GM23248 (cell line): ENCODE measurements at regions not wholly inside any gene's neighbourhood (a gene's known extent, or its start where the extent isn't known, plus 50 kb on each side); places are given as distances from the start of the nearest gene placed in this dataset.

ENCODE experiments used
- DNase-seq: peaks from one replicate; pipeline ENCODE4 v3.0.0-alpha.2; 2015
- H2AFZ ChIP-seq: fragments of 200-600 bp; sonication (generic); 2 replicates; pipeline ENCODE4 v1.6.1; 2016; ENCODE audit warnings: antibody characterized with exemption
- H3F3A ChIP-seq: fragments of 200-600 bp; sonication (generic); 2 replicates; pipeline ENCODE4 v1.6.1; 2016; ENCODE audit warnings: mild to moderate bottlenecking, antibody characterized with exemption, mixed run types; ENCODE audit not compliant: insufficient read depth
- H3K27ac ChIP-seq: fragments of 200-600 bp; sonication (generic); 2 replicates; pipeline ENCODE4 v1.5.1; 2016; ENCODE audit warnings: mild to moderate bottlenecking
- H3K27me3 ChIP-seq: fragments of 200-600 bp; sonication (generic); replicated peaks from 2 replicates; pipeline ENCODE4 v1.6.1; 2016; ENCODE audit warnings: mild to moderate bottlenecking; ENCODE audit not compliant: insufficient read depth
- H3K36me3 ChIP-seq: fragments of 200-600 bp; sonication (generic); 2 replicates; pipeline ENCODE4 v1.6.1; 2016; ENCODE audit warnings: low read depth, mild to moderate bottlenecking
- H3K4me1 ChIP-seq: fragments of 200-600 bp; sonication (generic); 2 replicates; pipeline ENCODE4 v1.6.1; 2016; ENCODE audit warnings: mild to moderate bottlenecking; ENCODE audit not compliant: insufficient read depth
- H3K4me2 ChIP-seq: fragments of 200-600 bp; sonication (generic); one replicate; pipeline ENCODE4 v1.6.1; 2016; ENCODE audit warnings: mild to moderate bottlenecking; ENCODE audit not compliant: unreplicated experiment
- H3K4me3 ChIP-seq: fragments of 200-600 bp; sonication (generic); 2 replicates; pipeline ENCODE4 v1.5.1; 2016; ENCODE audit warnings: mild to moderate bottlenecking
- H3K79me2 ChIP-seq: fragments of 200-600 bp; sonication (generic); 2 replicates; pipeline ENCODE4 v1.6.1; 2016; ENCODE audit warnings: mild to moderate bottlenecking; ENCODE audit not compliant: insufficient read depth
- H3K9ac ChIP-seq: fragments of 200-600 bp; sonication (generic); 2 replicates; pipeline ENCODE4 v1.6.1; 2016; ENCODE audit warnings: mild to moderate bottlenecking
- H3K9me2 ChIP-seq: fragments of 200-600 bp; sonication (generic); 2 replicates; pipeline ENCODE4 v1.6.1; 2016; ENCODE audit warnings: mixed run types, mild to moderate bottlenecking, moderate library complexity; ENCODE audit not compliant: insufficient read depth
- H3K9me3 ChIP-seq: fragments of 200-600 bp; sonication (generic); one replicate; pipeline ENCODE4 v1.6.1; 2017; ENCODE audit warnings: low read depth
- H4K20me1 ChIP-seq: fragments of 200-600 bp; sonication (generic); 2 replicates; pipeline ENCODE4 v1.6.0; 2016; ENCODE audit not compliant: insufficient read depth
- EZH2 ChIP-seq: fragments of 200-600 bp; sonication (generic); IDR thresholded peaks from 2 replicates; pipeline ENCODE4 v1.6.1; 2018; ENCODE audit warnings: antibody characterized with exemption, mild to moderate bottlenecking; ENCODE audit not compliant: insufficient read depth, poor library complexity, severe bottlenecking
- EZH2phosphoT487 ChIP-seq: fragments of 200-600 bp; sonication (generic); IDR thresholded peaks from 2 replicates; pipeline ENCODE4 v1.6.1; 2018; ENCODE audit warnings: antibody characterized with exemption, moderate library complexity, mild to moderate bottlenecking, low read depth; ENCODE audit not compliant: insufficient read depth
- WGBS, 2 experiments: methylation state at CpG; one replicate each; pipeline ENCODE4 v1.1.6; 2015 to 2017; ENCODE audit warnings: low lambda C conversion rate in 2 of 2, low coverage in 1 of 2; ENCODE audit errors: missing lambda C conversion rate in 2 of 2; 5-methylcytosine and 5-hydroxymethylcytosine counted together
- in situ Hi-C: fragments of 300-500 bp; cut with MboI; formaldehyde crosslinking; loops from 2 replicates; pipeline ENCODE4 v1.15.0; 2020

DNA sequence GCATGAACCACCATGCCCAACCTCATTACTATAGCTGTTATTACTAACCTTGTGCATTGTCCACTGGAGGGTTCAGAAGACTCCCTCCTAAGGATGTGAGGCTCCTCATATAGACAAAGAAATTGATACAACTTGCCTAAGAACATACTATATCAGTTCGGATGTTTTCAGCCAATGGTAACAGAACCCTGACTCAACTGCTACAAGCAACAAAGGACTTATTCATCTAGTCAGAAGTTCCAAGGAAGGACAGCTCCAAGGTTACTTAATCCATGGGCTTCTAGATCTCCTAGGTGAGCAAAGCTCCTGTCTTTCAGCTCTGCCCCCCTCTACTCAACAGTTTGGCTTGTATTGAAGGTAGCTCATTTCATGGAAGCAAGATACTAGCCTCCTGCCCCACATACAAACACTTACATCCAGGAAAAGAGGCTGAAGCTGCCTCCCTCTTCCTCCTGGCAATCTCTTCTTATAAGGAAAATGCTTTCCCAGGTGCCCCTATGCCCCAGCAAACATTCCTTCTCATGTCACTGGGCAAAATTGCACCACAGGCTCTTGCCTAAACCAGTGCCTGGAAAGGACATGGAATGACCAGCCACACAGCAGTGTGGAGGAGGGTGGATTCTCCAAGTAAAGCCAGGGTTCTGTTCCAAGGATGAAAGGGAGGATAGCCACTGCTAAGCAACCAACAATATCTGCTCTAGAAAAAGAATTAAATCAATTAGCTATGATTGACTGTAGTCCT is 497.8 kb downstream of the FOXO1 start:
- H3K36me3 ChIP-seq, result no peaks in the 10 kb centered on the region
- DNase-seq, result no peak
- H3K27ac ChIP-seq, result no peak overlapping the region
- in situ Hi-C loops, result no loop called here
- no peaks in the 10 kb centered on the region for H4K20me1 ChIP-seq
- peaks cover 8% of the 10 kb centered on the region; the same call in 1 of the 2 replicates for H3K4me1 ChIP-seq
- H3K4me2 ChIP-seq, result no peak overlapping the region
- no peak overlapping the region for H3K4me3 ChIP-seq
- 0 out of 2 replicates have a peak, but pooled peaks cover 4% of the 10 kb centered on the region for H3F3A ChIP-seq
- TF ChIP-seq EZH2phosphoT487, result no peak
- TF ChIP-seq EZH2, result no peak
- H3K9ac ChIP-seq, result no peak overlapping the region
- H3K27me3 ChIP-seq, result no peaks in the 10 kb centered on the region; the same call in 1 of the 2 replicates
- no peaks in the 10 kb centered on the region for H3K79me2 ChIP-seq
- no peak overlapping the region for H2AFZ ChIP-seq
- no peaks in the 10 kb centered on the region for H3K9me3 ChIP-seq
- no peaks in the 10 kb centered on the region for H3K9me2 ChIP-seq
- 12 to 21% methylated on average over 1 of the region's 1 CpG for WGBS, 2 experiments

DNA sequence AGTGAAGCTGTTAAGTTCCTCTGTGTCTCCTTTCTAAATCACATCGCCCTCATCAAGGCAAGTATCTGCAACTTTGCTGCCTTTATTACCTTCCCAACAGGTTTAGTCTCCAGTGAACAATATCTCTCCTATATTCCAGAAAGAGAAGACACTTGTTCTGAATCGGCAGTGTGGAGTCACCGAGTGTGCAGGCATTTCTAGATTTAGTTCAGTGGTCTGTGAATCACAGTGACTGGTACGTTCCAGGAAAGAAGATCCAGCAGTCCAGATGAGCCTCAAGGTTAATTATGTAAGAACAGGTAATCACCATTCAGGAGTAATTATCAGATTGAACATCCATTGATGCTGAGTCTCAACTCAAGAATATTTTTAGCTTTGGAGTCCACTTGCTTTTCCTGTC is 497.0 kb downstream of the FOXO1 start:
- TF ChIP-seq EZH2 (no peak), EZH2phosphoT487 (no peak)
- no peaks in the 10 kb centered on the region for H3K4me1 ChIP-seq
- H3K27ac ChIP-seq, result no peak overlapping the region
- no peaks in the 10 kb centered on the region for H4K20me1 ChIP-seq
- in situ Hi-C loops, result no loop called here
- no peaks in the 10 kb centered on the region; the same call in 1 of the 2 replicates for H3K27me3 ChIP-seq
- DNase-seq, result peak; percentile 54
- H3K4me3 ChIP-seq, result no peak overlapping the region
- H3K36me3 ChIP-seq, result no peaks in the 10 kb centered on the region
- H3K9me3 ChIP-seq, result no peaks in the 10 kb centered on the region
- no peaks in the 10 kb centered on the region for H3K9me2 ChIP-seq
- no peak overlapping the region for H3K4me2 ChIP-seq
- no peak overlapping the region for H3K9ac ChIP-seq
- no peaks in the 10 kb centered on the region for H3K79me2 ChIP-seq
- WGBS, 2 experiments, result 5 to 8% methylated on average over 4 of the region's 4 CpGs
- H2AFZ ChIP-seq, result no peak overlapping the region
- H3F3A ChIP-seq, result 0 out of 2 replicates have a peak, but pooled peaks cover 4% of the 10 kb centered on the region

DNA sequence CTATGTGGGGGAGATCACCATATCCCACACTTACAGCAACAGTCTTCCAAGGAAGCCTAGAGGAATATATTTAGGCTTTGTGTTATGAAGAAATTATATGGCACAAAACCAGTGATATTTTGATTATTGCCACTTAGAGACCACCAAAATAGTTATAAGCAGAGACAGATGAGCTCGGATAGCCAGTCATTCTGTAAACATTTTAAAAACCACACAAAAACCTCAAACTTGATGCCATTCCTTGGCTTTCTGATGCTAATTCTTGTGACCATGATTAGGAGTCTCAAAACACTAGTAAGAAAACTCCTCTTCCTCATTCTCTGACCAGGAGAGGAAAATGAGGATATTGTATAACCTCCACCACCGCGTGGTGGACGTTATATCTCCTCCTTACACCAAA is 496.4 kb downstream of the FOXO1 start:
- Histone ChIP-seq H3K4me1 (no peaks in the 10 kb centered on the region), H3F3A (0 out of 2 replicates have a peak, but pooled peaks cover 4% of the 10 kb centered on the region), H3K9me3 (no peaks in the 10 kb centered on the region), H3K79me2 (no peaks in the 10 kb centered on the region), H3K4me2 (no peak overlapping the region), H4K20me1 (no peaks in the 10 kb centered on the region), H3K9ac (no peak overlapping the region), H3K27me3 (no peaks in the 10 kb centered on the region; the same call in 1 of the 2 replicates), H3K36me3 (no peaks in the 10 kb centered on the region), H3K27ac (no peak overlapping the region), H2AFZ (no peak overlapping the region), H3K9me2 (no peaks in the 10 kb centered on the region), H3K4me3 (no peak overlapping the region)
- DNase-seq, result peak; percentile 13
- in situ Hi-C loops, result no loop called here
- WGBS, 2 experiments, result 46 to 50% methylated on average over 4 of the region's 4 CpGs
- TF ChIP-seq EZH2phosphoT487, result no peak
- no peak for TF ChIP-seq EZH2

DNA sequence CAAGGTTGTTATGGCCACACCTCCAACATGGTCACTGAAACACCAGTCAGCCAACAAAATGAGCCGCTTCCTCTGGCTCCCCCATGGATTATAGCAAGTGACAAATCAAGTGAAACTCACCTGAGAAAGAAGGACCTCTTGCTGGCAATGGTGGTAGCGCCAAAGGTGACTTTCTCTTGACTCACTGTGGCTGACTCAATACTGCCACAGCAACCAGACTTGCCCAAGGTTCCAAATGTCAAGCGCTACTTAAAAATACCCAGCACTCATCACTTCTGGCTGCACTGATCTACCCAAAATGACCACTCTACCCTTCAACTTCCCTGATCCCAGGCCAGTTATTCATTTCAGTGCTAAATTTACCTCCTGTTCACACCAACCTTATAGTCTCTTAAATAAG is 495.5 kb downstream of the FOXO1 start:
- Histone ChIP-seq H3K79me2 (no peaks in the 10 kb centered on the region), H3K9ac (no peak overlapping the region), H3K9me2 (no peaks in the 10 kb centered on the region), H2AFZ (no peak overlapping the region), H4K20me1 (no peaks in the 10 kb centered on the region), H3K27ac (no peak overlapping the region), H3K4me1 (0 out of 2 replicates have a peak, but pooled peaks cover 5% of the 10 kb centered on the region), H3K4me3 (no peak overlapping the region), H3K27me3 (no peaks in the 10 kb centered on the region; the same call in 1 of the 2 replicates), H3K9me3 (no peaks in the 10 kb centered on the region), H3K4me2 (no peak overlapping the region), H3K36me3 (no peaks in the 10 kb centered on the region), H3F3A (0 out of 2 replicates have a peak, but pooled peaks cover 4% of the 10 kb centered on the region)
- in situ Hi-C loops, result no loop called here
- 92 to 95% methylated on average over 3 of the region's 3 CpGs for WGBS, 2 experiments
- no peak for TF ChIP-seq EZH2phosphoT487
- no peak for TF ChIP-seq EZH2
- peak; percentile 11 for DNase-seq
